ENCODE measurements at regions not wholly inside any gene's neighbourhood (a gene's known extent, or its start where the extent isn't known, plus 50 kb on each side); places are given as distances from the start of the nearest gene placed in this dataset.
"Not testable (repeated sequence)": the region's sequence is repeated elsewhere in the genome, so short reads cannot be mapped to it uniquely, and the experiment has no call there.

DNA sequence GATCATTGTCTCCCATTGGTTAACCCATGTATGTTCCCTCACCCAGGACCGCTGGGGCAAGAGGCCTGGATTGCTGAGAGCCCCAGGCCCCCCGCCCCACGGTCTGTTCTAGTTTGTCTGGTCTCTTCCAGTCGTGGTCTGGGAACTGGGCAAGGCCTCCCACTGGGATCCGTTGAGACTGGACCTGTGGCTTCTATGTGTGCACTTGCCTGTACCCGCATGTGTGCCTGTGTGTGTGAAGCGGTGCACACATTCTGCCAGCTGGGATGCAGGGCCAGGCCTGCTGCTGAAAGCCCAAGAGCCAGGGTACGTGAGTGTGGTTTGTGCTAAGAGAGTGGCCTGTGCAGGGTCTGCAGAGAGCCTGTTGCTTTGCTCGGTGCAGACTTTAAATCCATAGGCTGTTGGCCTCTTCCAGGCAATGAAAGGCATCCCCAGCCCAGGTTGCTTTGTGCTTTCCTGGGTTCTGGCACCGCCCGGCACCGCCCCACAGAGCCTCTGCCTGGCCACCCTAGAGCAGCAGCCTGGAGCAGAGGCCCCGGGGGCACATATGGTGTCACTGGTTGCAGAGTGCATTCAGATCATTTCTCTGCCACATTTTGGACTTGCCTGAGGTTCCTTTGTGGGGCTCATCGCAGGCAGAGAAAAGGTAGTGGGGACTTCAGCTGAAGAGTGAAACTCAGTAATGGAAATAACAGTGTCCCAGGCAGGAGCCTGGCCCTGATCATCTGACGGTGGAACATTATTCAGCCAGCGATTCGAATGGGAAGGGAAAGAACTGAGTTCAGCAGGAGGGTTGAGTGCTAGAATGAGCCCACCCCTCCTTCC, 215.5 kb downstream of the GLRX3 start:
- DNase-seq (ENCODE audit: low spot score): no peak

DNA sequence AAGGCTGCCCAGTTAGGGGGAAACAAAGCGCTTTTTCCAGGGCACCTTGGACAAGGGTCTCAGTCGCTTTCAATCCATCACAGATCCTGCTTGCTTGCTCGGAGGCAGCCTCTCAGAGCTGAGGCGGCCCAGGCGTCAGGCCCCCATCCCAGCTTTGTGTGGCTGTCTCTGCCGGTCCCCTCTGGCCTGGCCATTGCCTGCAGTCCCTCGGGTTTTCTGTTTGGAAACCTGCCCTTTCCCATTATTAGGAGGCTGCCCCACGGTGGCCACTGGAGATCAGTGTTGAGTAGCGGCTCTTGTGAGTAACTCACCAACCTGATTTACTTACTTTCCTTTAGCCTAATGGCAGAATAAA, 216.1 kb downstream of the GLRX3 start:
- no peak for DNase-seq (ENCODE audit: low spot score)

DNA sequence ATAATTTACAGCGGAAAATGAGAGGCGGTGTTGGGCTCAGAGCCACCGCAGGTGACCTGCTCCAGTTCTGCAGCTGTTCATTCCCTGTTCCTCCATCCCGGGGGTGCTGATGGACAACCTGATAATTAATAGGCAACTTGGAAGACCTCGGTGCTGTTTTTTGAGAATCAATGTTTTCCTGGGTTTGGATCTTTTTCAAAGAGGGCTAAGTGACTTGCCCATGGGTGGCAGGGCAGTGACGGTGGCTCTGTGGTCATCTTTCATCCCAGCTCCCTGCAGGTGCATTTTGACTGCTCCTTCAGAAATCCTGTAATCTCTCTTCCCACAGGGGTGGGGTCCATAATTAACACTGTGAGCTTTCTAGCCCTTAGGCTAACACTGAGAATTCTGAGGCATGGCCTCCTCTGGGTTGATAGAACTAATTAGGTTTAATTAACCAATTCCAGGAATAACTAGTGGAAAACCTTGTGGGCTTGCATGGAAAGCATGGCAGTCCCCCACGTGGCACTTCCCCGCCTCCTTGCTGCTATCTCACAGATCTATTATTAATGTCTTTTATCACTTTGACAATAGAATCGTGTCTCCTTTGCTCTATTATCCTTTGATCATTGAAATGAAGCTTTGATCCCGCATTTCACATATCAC, 217.9 kb downstream of the GLRX3 start:
- DNase-seq (ENCODE audit: low spot score): no peak

DNA sequence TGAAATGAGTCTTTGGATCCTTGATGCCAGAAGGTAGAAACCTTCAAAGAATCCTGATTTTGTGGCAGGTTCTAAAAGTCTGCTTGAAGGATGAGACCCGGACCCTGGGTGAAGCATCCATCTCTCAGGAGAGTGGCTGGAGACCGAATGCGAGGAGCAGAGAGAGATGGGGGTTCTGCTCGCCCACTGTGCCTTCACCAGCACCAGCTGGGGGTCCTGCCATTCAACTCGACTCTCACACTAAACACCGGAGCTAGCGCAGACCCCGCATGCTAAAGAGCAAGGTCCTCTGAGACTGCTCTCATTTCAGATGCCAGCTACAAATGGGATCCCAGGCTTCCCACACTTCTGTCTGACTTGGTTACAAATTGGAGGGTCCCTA, 218.4 kb downstream of the GLRX3 start:
- no peak for DNase-seq (ENCODE audit: low spot score)

DNA sequence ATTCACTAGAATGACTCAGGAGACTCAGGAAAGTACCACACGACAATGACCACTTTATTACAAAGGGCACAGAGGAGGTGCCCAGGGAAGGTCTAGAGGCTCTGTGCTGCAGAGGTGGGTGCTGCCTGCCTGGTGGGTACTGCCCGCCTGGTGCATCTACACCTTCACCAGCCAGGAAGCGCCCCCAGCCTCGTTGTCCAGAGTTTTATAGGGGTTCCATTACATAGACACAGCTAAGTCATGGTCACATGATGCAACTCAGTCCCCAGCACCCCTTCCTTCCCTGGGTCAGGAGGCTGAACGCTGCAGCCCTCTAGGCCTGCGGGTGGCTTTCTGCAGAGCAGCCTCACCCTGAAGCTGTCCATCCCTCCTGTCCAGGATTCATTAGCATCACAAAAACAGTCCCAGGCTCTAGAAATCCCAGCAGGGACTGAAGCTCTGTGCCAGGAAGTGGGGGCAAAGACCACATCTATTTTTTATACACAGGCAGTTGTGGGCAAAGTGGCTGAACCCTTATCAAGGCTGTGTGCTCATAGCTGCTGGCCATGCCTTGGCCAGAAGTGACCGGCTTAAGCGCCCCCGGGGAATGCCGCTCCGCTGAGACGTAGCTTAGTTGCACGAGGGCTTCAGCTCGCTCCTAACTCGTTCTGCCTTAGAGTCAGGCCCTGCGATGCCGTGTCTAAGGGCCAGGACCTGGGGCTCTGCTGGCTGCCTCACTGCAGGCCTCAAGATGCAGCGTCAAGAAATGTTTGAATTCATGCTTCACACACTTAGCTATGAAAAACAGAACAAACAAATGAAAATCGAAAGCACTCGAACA, 219.0 kb downstream of the GLRX3 start:
- no peak for DNase-seq (ENCODE audit: low spot score)

DNA sequence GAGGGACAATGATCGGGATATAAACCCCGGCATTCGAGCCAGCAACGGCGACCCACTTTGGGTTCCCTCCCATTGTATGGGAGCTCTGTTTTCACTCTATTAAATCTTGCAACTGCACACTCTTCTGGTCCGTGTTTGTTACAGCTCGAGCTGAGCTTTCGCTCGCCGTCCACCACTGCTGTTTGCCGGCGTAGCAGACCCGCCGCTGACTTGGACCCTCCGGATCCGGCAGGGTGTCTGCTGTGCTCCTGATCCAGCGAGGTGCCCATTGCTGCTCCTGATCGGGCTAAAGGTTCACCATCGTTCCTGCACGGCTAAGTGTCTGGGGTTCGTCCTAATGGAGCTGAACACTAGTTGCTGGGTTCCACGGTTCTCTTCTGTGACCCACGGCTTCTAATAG, 220.2 kb downstream of the GLRX3 start:
- DNase-seq (ENCODE audit: low spot score): not testable (repeated sequence)

DNA sequence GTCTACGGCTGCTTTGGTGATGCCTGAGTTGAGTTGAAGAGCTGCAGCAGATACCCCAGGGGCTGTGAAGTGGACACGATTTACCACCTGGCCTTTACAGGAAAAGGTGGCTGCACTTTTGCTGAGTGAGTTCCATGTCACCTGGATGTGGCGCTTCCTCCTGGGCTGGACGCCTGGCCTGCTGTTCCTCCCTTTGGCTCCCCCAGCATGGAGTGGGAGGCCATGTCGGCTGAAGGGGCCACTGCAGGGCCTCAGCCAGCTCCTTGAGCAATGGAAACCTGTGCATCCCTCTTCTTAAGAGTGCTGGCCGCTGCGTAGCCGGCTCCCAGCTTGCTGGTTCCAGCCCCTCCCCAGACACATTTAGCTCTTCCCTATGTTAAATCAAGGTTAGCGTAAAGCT, 221.0 kb downstream of the GLRX3 start:
- no peak for DNase-seq (ENCODE audit: low spot score)

DNA sequence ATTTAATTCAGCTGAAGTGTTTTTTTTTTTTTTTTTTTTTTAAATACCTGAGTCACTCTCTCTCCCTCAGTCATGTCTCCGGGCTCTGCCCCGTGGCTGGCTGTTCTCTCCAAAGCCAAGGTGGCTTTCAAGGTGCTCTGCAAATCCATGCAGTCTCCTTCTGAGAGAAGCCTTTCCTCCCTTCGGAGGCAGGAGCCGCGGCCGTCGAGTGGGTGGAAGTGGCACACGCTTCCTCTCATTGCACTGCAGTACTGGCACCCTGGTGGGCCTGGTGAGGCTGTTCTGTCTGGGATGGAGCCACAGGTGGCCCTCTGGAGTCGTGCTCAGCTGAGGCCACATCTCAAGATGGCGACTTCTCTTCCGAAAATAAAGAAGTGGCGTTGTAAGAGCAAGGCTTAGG, 221.8 kb downstream of the GLRX3 start:
- DNase-seq (ENCODE audit: low spot score): no peak

DNA sequence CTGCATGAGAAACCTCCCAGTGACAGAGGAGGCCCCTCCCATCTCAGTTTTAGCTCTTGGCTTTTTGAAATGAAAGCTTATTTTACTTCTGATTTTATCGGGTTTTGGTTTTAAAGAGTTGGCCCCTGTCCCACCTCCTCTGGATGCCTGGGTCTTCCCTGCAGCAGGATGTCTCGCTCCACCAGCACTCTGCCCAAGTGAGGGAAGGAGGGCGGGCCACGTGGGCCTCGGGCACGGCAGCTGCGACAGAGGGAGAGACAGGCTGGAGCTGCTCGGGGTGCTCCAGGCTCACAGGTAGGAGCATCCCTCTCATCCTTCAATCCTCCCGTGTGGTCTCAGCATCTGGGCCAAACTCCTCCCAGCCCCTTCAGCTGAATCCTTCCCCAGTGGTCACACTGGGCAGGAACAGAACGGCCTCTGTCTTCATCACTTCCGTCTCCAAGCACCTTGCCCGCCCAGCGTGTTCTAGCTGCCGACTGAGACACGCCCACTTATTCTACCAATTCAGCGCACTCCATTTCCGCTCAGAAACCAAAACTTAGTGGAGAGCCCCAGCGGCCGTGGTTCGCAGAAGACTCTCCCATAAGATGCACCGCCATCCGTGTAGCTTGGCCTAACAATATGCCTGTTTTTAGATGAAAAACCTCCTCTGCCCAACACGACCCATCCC, 222.9 kb downstream of the GLRX3 start:
- no peak for DNase-seq (ENCODE audit: low spot score)

DNA sequence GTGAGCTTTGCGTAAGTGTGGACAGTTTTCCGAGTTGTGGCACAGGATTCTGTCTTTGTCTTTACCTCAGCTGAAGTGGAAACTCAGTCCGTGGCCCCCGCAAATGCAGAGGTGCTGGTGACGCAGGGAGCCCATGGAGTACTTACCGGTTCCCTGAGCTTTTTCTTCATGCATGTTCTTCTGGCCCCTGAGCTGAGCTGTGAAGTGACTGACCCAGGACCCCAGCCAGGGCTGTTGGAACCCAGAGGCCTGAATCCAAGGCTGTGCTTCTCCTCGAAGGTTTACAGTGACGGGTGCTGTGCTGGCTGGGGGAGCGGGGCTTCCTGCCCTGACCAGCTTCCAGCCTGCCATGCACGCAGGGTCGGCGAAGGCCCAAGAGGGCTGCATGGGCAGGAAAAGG, 223.5 kb downstream of the GLRX3 start:
- DNase-seq (ENCODE audit: low spot score): no peak

DNA sequence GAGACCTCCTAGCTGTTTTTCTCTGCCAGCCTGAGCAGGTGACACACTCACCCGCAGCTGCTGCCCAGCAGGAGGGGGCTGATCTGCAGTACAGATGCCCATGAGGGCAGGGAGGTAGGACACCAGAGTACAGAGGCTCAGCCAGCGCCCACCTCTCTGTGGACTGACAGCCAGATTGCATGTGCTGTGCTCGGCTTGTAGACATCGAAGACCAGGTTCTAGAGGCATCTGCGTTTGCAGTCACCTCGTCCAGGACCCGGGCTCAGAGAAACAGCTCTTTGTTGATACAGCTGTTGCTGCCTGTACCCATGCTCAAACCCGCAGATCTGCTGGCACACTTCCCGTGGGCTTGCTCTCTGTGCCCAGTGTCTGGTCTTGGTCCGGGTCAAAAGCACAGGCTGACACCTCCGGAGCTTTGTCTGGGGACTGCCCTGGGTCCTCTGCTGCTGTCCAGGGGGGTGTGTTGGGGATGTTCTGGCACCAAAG, 224.7 kb downstream of the GLRX3 start:
- DNase-seq (ENCODE audit: low spot score): no peak

DNA sequence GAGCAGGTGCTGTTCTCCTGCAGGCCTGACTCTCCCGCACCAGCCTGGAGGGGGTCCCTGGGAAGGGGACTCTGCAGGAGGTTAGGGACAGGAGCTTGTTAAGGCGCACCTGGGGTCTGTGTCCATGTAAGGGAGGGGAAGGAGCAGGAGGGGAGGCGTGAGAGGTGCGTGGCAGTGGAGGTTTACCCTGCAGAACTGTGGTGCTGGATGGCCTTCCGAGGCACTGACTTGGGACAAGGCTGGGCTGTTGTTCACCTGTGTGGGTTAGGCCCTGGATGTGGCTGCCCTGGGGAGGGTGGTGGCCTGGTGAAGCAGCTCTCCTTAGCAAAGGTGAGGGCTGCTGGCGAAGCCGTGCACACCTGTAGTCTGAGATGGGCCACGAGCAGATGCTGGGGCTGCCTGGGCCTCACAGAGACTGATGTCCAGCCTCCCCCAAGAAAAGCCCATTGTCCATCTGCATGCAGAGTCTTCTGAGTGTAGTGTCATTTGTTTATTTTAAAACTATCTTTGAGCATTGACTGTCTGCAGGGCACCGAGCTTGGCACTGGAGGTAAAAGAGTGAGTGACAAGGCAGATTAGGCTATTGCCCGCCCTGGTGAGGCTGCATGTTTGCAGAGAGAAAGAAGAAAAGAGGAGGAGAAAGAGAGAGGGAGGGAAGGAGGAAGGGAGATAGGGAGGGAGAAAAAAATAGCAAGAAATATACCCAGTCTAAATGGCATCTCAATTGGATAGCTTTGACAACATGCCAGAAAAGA, 225.3 kb downstream of the GLRX3 start:
- no peak for DNase-seq (ENCODE audit: low spot score)

DNA sequence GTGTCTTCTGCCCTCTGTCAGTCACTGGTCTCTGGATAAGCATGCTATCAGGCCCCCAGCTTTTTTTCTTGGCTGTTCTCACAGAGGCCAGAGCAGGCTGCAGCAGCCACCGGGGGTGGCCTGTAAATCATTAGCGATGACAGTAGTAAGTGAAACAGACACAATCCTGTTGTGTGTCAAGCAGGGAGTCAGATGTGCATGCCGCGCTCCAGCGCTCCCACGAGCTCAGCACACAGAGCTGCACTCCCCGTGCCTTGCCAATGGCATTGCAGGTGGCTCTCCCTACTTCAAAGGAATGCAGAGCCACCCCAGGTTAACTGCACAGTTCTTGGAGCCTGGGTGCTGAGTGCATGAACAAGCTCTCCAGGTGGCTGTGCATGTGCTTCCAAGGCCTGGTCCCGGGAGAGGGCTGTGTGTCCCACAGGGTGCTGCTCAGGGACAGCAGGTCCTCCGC, 226.1 kb downstream of the GLRX3 start:
- no peak for DNase-seq (ENCODE audit: low spot score)

DNA sequence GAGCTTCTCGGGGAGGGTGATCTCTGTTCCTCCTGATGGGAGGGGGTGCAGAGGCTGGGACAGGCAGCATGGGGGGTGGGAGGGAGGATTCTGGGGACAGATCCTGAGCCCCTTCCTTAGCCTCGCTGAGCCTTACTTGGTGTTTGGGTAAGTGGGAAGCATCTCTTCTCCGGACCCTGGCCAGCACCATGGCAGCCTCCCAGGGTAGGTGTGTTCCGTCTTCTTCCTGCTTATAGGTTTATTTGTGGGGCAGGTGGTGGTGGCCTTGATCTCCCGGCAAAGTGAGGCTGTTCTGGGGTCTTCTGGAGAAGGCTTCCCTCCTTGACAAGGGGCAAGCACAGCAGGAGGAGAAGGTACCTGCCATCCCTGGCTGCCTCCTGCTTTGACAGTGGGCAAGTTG, 226.9 kb downstream of the GLRX3 start:
- DNase-seq (ENCODE audit: low spot score): no peak

DNA sequence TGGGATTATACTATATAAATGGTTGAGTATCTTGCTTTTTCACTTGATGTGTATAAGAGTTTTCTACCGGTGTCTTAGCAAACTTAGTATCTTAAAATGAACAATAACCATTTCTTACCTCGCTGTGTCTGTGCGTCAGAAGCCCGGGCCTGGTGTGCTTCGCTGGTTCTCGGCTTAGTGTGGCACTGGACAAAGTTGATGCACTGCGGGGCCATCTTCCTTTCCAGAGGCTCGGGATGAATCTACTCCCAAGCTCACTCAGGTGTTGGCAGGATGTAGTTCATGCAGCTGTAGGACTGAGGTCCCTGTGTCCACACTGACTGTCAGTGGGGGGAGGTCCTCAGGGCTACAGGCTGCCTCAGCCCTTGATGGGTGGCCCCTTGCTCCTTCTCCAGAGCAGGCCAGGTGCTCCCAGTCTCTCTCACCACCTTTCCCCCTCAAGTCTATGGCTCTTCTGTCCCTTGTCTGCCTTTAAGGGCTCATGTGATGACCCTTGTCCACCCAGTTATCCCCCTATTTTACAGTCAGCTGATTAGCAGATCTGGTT, 227.8 kb downstream of the GLRX3 start:
- DNase-seq (ENCODE audit: low spot score): no peak

DNA sequence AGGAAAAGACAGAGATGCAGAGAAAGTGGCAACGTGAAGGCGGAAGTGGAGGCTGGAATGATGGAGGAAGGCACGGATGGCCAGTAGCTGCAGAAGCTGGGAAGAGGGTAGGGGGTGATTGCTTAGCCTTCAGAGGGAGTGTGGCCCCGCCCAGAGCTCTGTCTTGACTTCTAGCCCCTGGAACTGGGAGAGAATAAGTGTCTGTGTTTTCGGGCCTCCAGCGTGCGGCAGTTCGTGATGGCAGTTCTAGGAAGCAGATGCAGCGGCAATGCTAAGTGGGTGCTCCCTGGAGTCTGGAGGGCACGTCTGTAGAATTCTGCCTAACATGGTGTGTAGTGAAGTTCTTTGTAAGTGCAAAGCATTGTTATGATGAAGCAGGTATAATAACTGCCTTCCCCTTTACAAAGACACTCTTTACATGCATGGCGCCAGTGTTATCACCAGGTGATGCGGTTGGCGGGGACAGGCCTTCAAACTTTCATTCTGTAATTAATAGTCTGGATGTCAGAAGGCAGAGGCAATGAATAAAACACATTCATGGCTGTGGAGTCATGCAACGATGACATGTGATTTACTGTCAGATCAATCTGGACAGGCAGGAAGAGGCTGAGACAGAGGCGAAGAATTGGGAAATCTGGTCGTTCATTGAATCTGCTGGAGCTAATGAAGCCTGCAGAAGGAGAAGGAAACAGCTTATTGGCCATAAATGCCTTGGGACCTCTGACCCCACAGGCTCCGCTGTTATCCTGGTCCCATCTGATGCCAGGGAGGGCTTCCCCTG, 228.6 kb downstream of the GLRX3 start:
- DNase-seq (ENCODE audit: low spot score): no peak

DNA sequence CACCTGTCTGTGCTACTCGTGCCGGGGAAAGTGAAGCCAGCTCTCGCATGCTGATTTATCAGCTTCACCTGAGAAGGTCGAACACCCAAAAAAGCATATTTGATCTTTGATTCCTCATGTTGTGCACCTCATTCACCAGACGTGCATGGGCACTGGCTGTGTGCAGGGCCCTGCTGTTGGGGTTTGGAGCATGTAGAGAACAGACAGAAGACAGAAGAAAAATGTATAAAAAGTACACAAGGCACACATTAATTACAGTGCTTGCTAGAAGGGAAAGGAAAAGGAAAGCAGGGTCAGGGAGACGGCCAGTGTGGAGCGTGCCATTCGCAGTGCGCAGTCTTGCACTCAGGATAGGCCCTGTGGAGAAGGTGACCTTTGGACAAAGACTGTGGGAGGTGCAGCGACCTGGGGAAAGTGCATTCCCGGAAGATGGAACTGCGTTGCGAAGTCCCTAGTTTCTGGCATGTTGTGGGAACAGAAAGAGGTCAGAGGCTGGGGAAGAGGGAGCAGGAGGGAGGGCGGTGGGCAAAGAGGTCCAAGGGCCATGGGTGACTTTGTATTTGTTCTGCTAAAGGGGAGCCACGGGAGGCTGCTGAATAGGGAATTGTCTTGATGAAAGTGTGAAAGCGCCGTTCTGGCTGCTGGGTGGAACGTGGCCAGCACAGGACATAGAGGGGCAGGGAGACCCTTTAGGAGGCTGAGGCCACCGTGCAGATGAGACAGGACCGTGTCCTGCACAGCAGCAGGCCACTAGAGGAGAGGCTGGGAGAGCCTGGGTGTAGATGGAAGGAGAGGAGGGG, 232.8 kb downstream of the GLRX3 start:
- DNase-seq (ENCODE audit: low spot score): no peak

DNA sequence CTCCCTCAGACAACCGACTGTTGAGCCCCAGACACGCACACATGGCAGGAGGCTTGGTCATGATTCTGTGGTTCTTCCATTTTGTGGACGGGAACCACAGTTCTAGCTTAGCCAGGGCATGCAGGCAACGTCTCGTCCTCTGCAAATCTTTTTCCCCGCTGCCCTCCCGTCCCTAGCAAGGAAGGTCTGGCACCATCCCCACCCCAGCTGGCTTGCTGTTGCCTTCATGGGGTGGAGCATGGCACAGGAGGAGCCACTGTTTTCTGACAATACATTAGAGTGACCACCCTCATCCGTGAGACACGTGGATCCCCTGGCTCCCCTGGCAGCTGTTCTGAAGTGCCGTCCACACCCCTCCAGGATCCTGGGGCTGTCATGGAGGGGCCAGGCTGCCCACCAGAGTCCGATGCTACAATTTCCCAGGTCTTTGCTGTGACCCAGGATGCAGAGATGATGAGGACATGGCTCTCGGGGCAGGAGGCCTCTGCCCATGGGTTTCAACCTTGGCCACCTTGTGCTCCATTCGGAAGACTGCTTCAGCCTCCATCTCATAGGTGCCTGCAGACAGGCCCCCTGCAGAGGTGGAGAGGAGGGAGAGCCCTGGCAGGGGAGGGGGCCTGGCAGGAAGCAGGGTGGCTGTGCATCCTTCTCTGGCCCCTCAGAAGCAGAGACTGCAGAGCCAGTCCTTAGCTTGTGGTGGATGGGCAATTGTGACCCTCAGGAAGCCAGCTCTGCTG, 233.6 kb downstream of the GLRX3 start:
- DNase-seq (ENCODE audit: low spot score): no peak

DNA sequence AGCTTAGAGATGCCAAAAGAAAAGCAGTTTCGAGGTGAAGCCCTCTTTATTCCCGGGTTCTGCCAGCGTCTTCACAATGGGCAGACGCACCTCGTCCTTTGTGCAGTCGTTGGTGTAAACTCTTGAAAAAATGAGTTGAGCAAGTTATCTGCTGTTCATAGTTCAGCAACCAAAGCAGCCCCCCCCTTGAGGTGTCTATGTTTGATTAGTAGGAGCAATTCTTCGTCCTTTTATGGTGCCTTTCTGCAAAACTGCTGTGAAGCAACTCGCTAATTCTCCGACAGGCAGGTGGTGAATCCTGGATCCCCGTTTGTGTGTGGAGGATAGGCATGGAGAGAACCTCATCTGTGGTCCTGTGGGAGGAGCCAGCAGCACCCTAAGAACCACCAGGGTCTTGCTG, 234.5 kb downstream of the GLRX3 start:
- no peak for DNase-seq (ENCODE audit: low spot score)

All from H4 (cell line).